CD4-positive, alpha-beta T cell (primary cell): ENCODE measurements at regions not wholly inside any gene's neighbourhood (a gene's known extent, or its start where the extent isn't known, plus 50 kb on each side); places are given as distances from the start of the nearest gene placed in this dataset.

Source experiments
- ATAC-seq: fragments of 200-7000 bp; cut with Tn5 transposase; one replicate; pipeline ENCODE4 v1.10.0; 2022; ENCODE audit warnings: mild to moderate bottlenecking; ENCODE audit not compliant: poor library complexity
- CTCF ChIA-PET: fragments of 350-600 bp; sonication (Branson Sonifier 250); formaldehyde crosslinking; loops from one replicate; lab custom pipeline; 2021; ENCODE audit warnings: antibody characterized with exemption, inconsistent platforms; lab: Charles Lee
- POLR2A ChIA-PET: fragments of 350-600 bp; sonication (Branson Sonifier 250); formaldehyde crosslinking; loops from one replicate; lab custom pipeline; 2021; ENCODE audit warnings: antibody characterized with exemption, inconsistent platforms; lab: Charles Lee
- DNase-seq, 14 experiments: peaks; one replicate each; pipeline ENCODE4 v3.0.0-alpha.2; 2013 to 2020; ENCODE audit warnings: mixed read lengths in 2 of 14
- H3K27ac ChIP-seq, 2 donors: one replicate each; pipeline versions ENCODE4 v1.5.1 to v1.7.0; 2013; ENCODE audit warnings: low read length in 2 of 2, low read depth in 1 of 2, mild to moderate bottlenecking in 1 of 2
- H3K27me3 ChIP-seq, 2 experiments: 1 replicate in 1 of 2; 2 replicates in 1 of 2; pipeline versions ENCODE4 v1.6.1 to v1.7.0; 2013; ENCODE audit warnings: low read length in 2 of 2, control low read depth in 1 of 2, mild to moderate bottlenecking in 1 of 2, moderate library complexity in 1 of 2; ENCODE audit not compliant: insufficient read depth in 2 of 2, control insufficient read depth in 1 of 2
- H3K36me3 ChIP-seq: one replicate; pipeline ENCODE4 v1.6.1; 2013; ENCODE audit warnings: low read length, control low read depth; ENCODE audit not compliant: insufficient read depth
- H3K4me1 ChIP-seq: one replicate; pipeline ENCODE4 v1.6.1; 2013; ENCODE audit warnings: low read length, control low read depth; ENCODE audit not compliant: insufficient read depth
- H3K4me3 ChIP-seq: one replicate; pipeline ENCODE4 v1.5.1; 2013; ENCODE audit warnings: mild to moderate bottlenecking, low read length, moderate library complexity
- H3K9me3 ChIP-seq, 2 experiments: 1 replicate in 1 of 2; 2 replicates in 1 of 2; pipeline versions ENCODE4 v1.6.1 to v1.7.0; 2013; ENCODE audit warnings: low read length in 2 of 2, mild to moderate bottlenecking in 2 of 2, control low read depth in 1 of 2, moderate library complexity in 1 of 2; ENCODE audit not compliant: control insufficient read depth in 1 of 2, insufficient read depth in 1 of 2
- H3K27ac Mint-ChIP-seq: one replicate; pipeline ENCODE4 v1.8.0; 2020; ENCODE audit warnings: mixed read lengths
- H3K27me3 Mint-ChIP-seq: one replicate; pipeline ENCODE4 v1.8.0; 2021; ENCODE audit warnings: mixed read lengths
- H3K36me3 Mint-ChIP-seq: one replicate; pipeline ENCODE4 v1.8.0; 2021; ENCODE audit warnings: low read depth, mixed read lengths
- H3K4me1 Mint-ChIP-seq: one replicate; pipeline ENCODE4 v1.8.0; 2021; ENCODE audit warnings: low read depth, mixed read lengths
- H3K4me3 Mint-ChIP-seq: one replicate; pipeline ENCODE4 v1.8.0; 2020; ENCODE audit warnings: mild to moderate bottlenecking, mixed read lengths
- H3K9me3 Mint-ChIP-seq: one replicate; pipeline ENCODE4 v1.8.0; 2020; ENCODE audit warnings: mixed read lengths
- intact Hi-C, 2 experiments: fragments of 100-400 bp; cut with DNase I in 1 of 2; cut with micrococcal nuclease in 1 of 2; formaldehyde crosslinking; loops; one replicate each; pipeline versions ENCODE4 v1.15.1 to v1.9.0; 2023 to 2025; cut with DNase I, micrococcal nuclease
- TF ChIP-seq, protein P1 (sequence below): fragments of 200-600 bp; IDR thresholded peaks from one replicate; pipeline ENCODE4 v1.8.0; 2022; ENCODE audit warnings: antibody characterized with exemption, mild to moderate bottlenecking

DNA sequence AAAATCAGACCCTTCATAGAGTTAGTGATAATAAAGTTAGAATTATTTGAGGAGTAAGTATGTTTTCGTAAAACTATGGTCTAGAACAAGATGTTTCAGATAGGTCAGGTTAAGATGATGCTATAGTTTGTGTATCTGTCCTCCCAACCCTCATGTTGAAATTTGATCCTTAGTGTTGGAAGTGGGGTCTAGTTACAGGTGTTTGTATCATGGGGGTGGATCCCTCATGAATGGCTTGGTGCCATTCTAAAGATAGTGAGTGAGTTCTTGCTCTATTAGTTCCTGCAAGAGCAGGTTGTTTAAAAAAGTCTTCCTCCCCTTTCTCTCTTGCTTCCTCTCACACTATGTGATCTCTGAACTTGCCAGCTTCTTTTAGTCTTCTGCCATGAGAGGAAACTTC lies 707.3 kb upstream of the FOXG1 start:
- no peak for ATAC-seq
- H3K36me3 Mint-ChIP-seq: no peaks in the 10 kb centered on the region
- peaks cover 4% of the 10 kb centered on the region for H3K4me1 Mint-ChIP-seq
- ChIA-PET POLR2A (no interaction called here), CTCF (no interaction called here)
- no peak for DNase-seq
- H3K27me3 Mint-ChIP-seq: no peaks in the 10 kb centered on the region
- H3K9me3 ChIP-seq: peaks cover 0 to 4% of the 10 kb centered on the region in 2 experiments
- no peaks in the 10 kb centered on the region for H3K27me3 ChIP-seq
- H3K4me3 ChIP-seq: no peak overlapping the region
- H3K4me1 ChIP-seq: no peaks in the 10 kb centered on the region
- no peak overlapping the region for H3K4me3 Mint-ChIP-seq
- TF ChIP-seq, protein P1, sequence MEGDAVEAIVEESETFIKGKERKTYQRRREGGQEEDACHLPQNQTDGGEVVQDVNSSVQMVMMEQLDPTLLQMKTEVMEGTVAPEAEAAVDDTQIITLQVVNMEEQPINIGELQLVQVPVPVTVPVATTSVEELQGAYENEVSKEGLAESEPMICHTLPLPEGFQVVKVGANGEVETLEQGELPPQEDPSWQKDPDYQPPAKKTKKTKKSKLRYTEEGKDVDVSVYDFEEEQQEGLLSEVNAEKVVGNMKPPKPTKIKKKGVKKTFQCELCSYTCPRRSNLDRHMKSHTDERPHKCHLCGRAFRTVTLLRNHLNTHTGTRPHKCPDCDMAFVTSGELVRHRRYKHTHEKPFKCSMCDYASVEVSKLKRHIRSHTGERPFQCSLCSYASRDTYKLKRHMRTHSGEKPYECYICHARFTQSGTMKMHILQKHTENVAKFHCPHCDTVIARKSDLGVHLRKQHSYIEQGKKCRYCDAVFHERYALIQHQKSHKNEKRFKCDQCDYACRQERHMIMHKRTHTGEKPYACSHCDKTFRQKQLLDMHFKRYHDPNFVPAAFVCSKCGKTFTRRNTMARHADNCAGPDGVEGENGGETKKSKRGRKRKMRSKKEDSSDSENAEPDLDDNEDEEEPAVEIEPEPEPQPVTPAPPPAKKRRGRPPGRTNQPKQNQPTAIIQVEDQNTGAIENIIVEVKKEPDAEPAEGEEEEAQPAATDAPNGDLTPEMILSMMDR: no peak
- H3K9me3 Mint-ChIP-seq: peaks cover 11% of the 10 kb centered on the region
- H3K27ac ChIP-seq: no peak overlapping the region
- intact Hi-C loops: no loop called here
- no peak overlapping the region for H3K27ac Mint-ChIP-seq
- H3K36me3 ChIP-seq: no peaks in the 10 kb centered on the region

DNA sequence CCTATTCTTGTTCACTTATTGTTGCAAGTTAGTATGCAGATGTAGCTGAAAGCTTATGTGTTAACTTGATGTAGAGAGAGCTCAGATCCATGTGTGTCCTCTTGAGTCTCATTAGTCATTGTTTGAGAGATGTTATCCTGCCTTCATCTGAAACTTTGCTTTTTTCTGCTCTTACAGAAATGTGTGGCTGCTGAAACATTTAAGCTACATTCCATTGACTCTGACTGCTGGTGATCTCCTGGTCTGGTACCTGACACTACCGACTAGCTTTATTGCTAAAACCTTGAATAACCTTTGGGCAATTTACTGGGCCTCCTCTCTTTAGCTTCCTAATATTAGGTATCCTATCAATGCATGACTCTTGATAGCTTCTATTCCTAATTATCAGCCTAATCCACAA lies 705.6 kb upstream of the FOXG1 start:
- intact Hi-C loops: no loop called here
- no peak overlapping the region for H3K4me3 Mint-ChIP-seq
- H3K36me3 Mint-ChIP-seq: no peaks in the 10 kb centered on the region
- no peak overlapping the region for H3K27ac Mint-ChIP-seq
- TF ChIP-seq, protein P1: no peak
- H3K9me3 Mint-ChIP-seq: peaks cover 15% of the 10 kb centered on the region
- CTCF ChIA-PET: no interaction called here
- Histone ChIP-seq H3K27me3 (no peaks in the 10 kb centered on the region), H3K4me3 (no peak overlapping the region), H3K4me1 (no peaks in the 10 kb centered on the region), H3K27ac (no peak overlapping the region), H3K9me3 (no peaks in the 10 kb centered on the region), H3K36me3 (no peaks in the 10 kb centered on the region)
- no peaks in the 10 kb centered on the region for H3K27me3 Mint-ChIP-seq
- ATAC-seq (no peak), DNase-seq (no peak)
- POLR2A ChIA-PET: no interaction called here
- H3K4me1 Mint-ChIP-seq: peaks cover 4% of the 10 kb centered on the region

DNA sequence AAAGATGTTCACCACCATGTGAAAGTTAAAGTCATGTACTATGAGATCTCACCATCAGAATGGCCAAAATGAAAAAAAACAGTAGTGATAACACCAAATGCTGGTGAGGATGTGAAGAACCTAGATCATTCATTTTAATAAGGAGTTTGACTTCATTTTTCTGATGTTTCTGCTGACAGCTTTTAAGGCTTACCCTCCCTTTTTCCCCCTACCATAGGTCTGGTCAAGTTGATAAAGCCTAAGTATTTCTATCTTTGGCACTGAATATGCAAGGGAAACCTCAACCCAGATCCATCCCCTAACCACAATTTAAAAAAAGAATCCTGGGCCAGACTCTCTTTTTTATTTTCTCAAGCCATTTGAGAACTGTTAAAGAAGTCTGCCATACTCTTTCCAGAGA lies 689.6 kb upstream of the FOXG1 start:
- H3K36me3 ChIP-seq: no peaks in the 10 kb centered on the region
- DNase-seq (no peak), ATAC-seq (no peak)
- no peaks in the 10 kb centered on the region for H3K27me3 ChIP-seq
- H3K9me3 ChIP-seq: peaks cover 0 to 4% of the 10 kb centered on the region in 2 experiments
- no peak overlapping the region for H3K27ac ChIP-seq
- CTCF ChIA-PET: no interaction called here
- TF ChIP-seq, protein P1: no peak
- H3K36me3 Mint-ChIP-seq: no peaks in the 10 kb centered on the region
- intact Hi-C loops: no loop called here
- H3K9me3 Mint-ChIP-seq: peaks cover 16% of the 10 kb centered on the region
- H3K4me1 Mint-ChIP-seq: no peaks in the 10 kb centered on the region
- H3K4me3 ChIP-seq: no peak overlapping the region
- H3K27ac Mint-ChIP-seq: no peak overlapping the region
- H3K4me3 Mint-ChIP-seq: no peak overlapping the region
- POLR2A ChIA-PET: no interaction called here
- H3K4me1 ChIP-seq: no peaks in the 10 kb centered on the region
- H3K27me3 Mint-ChIP-seq: no peaks in the 10 kb centered on the region
